ACC112 (cell line): ENCODE measurements at regions not wholly inside any gene's neighbourhood (a gene's known extent, or its start where the extent isn't known, plus 50 kb on each side); places are given as distances from the start of the nearest gene placed in this dataset.
"Not testable (repeated sequence)": the region's sequence is repeated elsewhere in the genome, so short reads cannot be mapped to it uniquely, and the experiment has no call there.

Source experiments
- H2AFZ ChIP-seq: fragments of 200-600 bp; sonication (generic); one replicate; pipeline ENCODE4 v1.6.0; 2017; ENCODE audit warnings: antibody characterized with exemption, low read length; ENCODE audit not compliant: unreplicated experiment
- H3K27ac ChIP-seq: fragments of 200-600 bp; sonication (generic); 2 replicates; pipeline ENCODE4 v1.5.1; 2014; ENCODE audit warnings: low read depth, mild to moderate bottlenecking, antibody characterized with exemption, low read length, moderate library complexity
- H3K27me3 ChIP-seq: fragments of 200-600 bp; sonication (generic); 2 replicates; pipeline ENCODE4 v1.6.1; 2014; ENCODE audit warnings: mild to moderate bottlenecking, antibody characterized with exemption, low read length, moderate library complexity, mixed read lengths; ENCODE audit not compliant: insufficient read depth
- H3K36me3 ChIP-seq: fragments of 200-600 bp; sonication (generic); 2 replicates; pipeline ENCODE4 v1.6.1; 2016; ENCODE audit warnings: mild to moderate bottlenecking, antibody characterized with exemption, low read length, moderate library complexity, mixed read lengths; ENCODE audit not compliant: insufficient read depth
- H3K4me1 ChIP-seq: fragments of 200-600 bp; sonication (generic); one replicate; pipeline ENCODE4 v1.6.1; 2016; ENCODE audit warnings: low read length, mixed read lengths; ENCODE audit not compliant: insufficient read depth, unreplicated experiment, control insufficient read depth
- H3K4me3 ChIP-seq: fragments of 200-600 bp; sonication (generic); 2 replicates; pipeline ENCODE4 v1.5.1; 2014; ENCODE audit warnings: mild to moderate bottlenecking, low read depth, low read length
- H3K79me2 ChIP-seq: fragments of 200-600 bp; sonication (generic); one replicate; pipeline ENCODE4 v1.6.0; 2016; ENCODE audit warnings: low read length; ENCODE audit not compliant: control insufficient read depth, unreplicated experiment, insufficient read depth

DNA sequence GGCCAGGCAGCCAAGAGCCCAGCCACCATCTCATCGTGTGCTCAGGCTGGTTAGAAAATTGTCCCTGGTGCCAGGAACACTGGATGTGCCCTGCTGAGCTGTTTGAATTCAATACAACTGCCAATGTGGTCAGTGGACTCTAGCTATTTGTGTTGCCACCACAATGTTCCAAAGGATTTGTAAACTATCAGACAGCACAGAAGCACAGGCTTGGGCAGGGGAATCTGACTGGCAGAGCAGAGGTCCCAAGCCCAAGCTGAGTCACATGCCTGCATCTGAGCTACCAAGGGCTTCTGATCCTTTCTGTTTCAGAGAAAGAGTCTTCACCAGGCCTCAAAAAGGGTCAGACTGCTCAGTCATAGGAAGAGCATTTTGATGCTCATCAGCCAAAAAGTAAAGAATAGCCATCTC, 232.1 kb upstream of the SEMA3C start:
- peak overlapping the region; percentile 83 for H2AFZ ChIP-seq
- H3K27ac ChIP-seq, result no peak overlapping the region
- no peak overlapping the region for H3K4me3 ChIP-seq
- no peaks in the 10 kb centered on the region for H3K79me2 ChIP-seq
- no peaks in the 10 kb centered on the region for H3K27me3 ChIP-seq
- H3K4me1 ChIP-seq, result peaks cover 3% of the 10 kb centered on the region
- no peaks in the 10 kb centered on the region for H3K36me3 ChIP-seq

DNA sequence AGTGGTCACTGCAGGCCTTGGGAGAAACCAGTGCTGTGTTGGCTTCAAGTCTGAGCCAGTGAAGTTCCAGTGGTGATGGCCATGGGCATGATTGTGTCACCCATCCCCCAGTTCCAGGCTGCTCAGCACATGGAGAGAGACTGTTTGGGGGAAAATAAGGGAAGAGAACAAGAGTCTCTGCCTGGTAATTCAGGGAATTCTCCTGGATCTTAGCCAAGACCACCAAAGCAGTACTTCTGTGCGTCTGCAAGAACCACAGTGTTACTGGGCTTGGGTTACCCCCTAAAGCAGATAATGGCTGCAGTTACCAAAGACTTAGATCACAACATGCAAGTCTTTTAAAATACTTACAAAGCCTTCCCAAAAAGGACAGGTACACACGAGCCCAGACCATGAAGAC, 225.0 kb upstream of the SEMA3C start:
- Histone ChIP-seq H3K4me3 (no peak overlapping the region), H3K27me3 (no peaks in the 10 kb centered on the region), H3K79me2 (no peaks in the 10 kb centered on the region)

DNA sequence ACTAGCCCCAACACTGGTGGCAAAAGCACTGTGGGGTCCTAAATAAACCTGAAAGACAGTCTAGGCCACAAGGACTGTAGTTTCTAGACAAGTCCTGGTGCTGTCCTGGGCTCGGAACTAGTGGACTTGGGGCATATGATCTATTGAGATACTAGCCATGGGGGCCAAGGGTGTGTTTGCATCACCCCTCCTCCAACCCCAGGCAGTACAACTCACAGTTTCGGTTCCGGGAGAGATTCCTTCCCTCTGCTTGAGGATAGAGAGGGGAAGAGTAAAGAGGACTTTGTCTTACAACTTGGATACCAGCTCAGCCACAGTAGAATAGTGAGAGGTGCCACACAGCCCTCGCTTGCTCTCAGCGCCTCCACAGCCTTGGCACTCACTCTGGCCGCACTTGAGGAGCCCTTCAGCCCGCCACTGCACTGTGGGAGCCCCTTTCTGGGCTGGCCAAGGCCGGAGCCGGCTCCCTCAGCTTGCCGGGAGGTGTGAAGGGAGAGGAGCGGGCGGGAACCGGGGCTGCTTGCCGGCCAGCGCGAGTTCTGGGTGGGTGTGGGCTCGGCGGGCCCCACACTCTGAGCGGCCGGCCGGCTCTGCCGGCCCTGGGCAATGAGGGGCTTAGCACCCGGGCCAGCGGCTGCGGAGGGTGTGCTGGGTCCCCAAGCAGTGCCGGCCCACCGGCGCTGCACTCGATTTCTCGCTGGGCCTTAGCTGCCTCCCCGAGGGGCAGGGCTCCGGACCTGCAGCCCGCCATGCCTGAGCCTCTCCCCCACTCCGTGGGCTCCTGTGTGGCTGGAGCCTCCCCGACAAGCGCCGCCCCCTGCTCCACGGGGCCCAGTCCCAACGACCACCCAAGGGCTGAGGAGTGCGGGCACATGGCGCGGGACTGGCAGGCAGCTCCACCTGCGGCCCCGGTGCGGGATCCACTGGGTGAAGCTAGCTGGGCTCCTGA, 222.7 kb upstream of the SEMA3C start:
- not testable (repeated sequence) for H3K79me2 ChIP-seq, H3K36me3 ChIP-seq, H3K27ac ChIP-seq, H3K4me1 ChIP-seq, H3K4me3 ChIP-seq, H2AFZ ChIP-seq, H3K27me3 ChIP-seq

More for the DNA sequence above, 225.0 kb upstream of the SEMA3C start:
- Histone ChIP-seq H3K4me1 (no peaks in the 10 kb centered on the region), H3K27ac (no peak overlapping the region), H2AFZ (no peak overlapping the region), H3K36me3 (no peaks in the 10 kb centered on the region)

DNA sequence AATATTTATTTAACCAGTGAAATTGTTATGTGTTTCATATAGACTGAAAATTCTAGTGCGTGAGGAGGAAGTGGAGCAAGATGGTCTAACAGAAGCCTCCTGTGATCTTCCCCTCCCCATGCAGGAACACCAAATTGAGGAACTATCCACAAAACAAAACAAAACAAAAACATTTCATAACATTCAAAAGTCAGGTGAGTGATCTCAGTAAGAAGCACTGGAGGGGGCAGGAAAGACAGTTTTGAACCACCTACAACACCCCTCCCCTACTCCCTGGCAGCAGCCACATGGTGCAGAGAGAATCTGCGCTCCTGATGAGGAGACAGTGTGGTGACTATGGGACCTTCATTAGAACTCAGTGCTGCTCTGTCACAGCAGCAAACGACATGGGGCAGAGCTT, 221.9 kb upstream of the SEMA3C start:
- H3K27ac ChIP-seq, result no peak overlapping the region
- H2AFZ ChIP-seq, result no peak overlapping the region
- no peaks in the 10 kb centered on the region for H3K36me3 ChIP-seq

DNA sequence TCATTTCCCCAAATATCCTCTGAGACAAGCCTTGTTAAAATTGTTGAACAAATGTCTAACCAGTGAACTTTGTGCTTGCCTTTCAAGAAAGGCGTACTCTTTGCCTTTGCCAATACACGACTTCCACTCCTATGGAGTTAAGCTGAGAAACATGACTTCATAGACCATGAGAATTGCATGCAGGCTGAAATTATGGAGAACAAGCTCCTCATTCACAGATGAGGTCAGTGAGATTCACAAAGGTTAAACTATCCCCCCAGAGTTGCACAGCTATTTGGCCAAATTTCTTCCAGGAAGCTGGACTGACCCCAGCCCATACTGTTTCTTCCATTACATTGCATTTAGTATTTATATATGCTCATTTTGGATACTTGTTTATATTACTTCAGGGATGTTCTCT, 221.4 kb upstream of the SEMA3C start:
- Histone ChIP-seq H3K4me3 (no peak overlapping the region), H3K27me3 (no peaks in the 10 kb centered on the region), H3K36me3 (no peaks in the 10 kb centered on the region), H3K4me1 (no peaks in the 10 kb centered on the region), H2AFZ (no peak overlapping the region), H3K79me2 (no peaks in the 10 kb centered on the region), H3K27ac (no peak overlapping the region)

More for the DNA sequence above, 221.9 kb upstream of the SEMA3C start:
- H3K27me3 ChIP-seq, result no peaks in the 10 kb centered on the region
- H3K79me2 ChIP-seq, result no peaks in the 10 kb centered on the region
- H3K4me3 ChIP-seq, result no peak overlapping the region
- no peaks in the 10 kb centered on the region for H3K4me1 ChIP-seq

DNA sequence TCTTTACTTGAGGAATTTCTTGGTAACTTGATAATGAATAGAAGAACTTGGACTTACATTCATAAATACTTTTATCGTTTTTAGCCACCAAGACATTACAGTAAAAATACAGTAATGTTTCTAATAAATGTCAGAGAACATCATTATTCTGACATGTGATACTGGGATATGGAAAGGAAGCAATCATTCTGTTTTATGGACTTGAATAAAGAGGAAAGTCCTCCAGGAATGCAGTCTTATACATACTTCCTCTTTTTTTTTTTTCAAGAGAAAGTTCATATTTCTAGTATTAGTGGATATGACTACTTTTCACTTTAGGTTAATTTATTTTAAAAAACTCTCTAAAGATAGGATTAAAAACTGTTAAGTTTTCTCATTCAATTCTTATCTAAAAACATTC, 220.0 kb upstream of the SEMA3C start:
- H2AFZ ChIP-seq, result no peak overlapping the region
- no peak overlapping the region for H3K27ac ChIP-seq
- no peaks in the 10 kb centered on the region for H3K4me1 ChIP-seq
- H3K79me2 ChIP-seq, result no peaks in the 10 kb centered on the region
- H3K27me3 ChIP-seq, result no peaks in the 10 kb centered on the region
- no peaks in the 10 kb centered on the region for H3K36me3 ChIP-seq
- H3K4me3 ChIP-seq, result no peak overlapping the region

DNA sequence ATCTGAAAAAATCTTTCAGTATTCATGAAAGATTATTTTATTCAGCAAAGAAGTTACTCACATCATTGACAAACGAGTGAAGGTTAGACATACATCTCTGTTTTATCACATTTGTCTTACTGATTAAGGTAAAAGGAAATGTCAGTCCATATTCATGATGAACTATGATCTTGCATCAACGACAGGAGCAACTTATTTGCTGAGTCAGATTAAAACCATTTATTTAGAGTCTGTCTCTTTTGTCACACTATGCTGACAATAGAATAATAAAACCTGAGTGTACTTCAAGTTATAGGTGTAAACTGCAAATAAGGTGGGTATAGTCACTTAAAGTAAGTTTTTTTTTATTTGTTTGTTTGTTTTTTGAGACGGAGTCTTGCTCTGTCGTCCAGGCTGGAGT, 216.5 kb upstream of the SEMA3C start:
- H3K36me3 ChIP-seq, result no peaks in the 10 kb centered on the region
- no peaks in the 10 kb centered on the region for H3K79me2 ChIP-seq
- no peaks in the 10 kb centered on the region for H3K4me1 ChIP-seq
- no peak overlapping the region for H2AFZ ChIP-seq
- H3K27ac ChIP-seq, result no peak overlapping the region
- H3K27me3 ChIP-seq, result no peaks in the 10 kb centered on the region
- H3K4me3 ChIP-seq, result no peak overlapping the region

DNA sequence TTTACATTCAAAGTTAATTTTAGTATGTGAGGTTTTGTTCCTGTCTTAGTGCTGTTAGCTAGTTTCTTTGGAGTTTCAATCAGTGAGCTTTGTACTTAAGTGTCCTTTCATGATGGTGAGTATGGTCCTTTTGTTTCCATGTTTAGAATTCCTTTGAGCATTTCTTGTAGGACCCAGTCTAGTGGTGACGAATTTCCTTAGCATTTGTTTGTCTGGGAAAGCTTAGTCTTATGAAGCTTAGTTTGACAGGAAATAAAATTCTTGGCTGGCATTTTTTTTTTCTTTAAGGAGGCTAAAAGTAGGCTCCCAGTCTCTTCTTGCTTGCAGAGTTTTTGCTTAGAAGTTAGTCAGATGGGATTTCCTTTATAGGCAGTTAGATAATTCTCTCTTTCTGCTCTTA, 209.2 kb upstream of the SEMA3C start:
- H3K27ac ChIP-seq, result no peak overlapping the region
- H3K4me3 ChIP-seq, result no peak overlapping the region
- H3K27me3 ChIP-seq, result no peaks in the 10 kb centered on the region
- no peaks in the 10 kb centered on the region for H3K79me2 ChIP-seq
- H3K4me1 ChIP-seq, result no peaks in the 10 kb centered on the region
- no peak overlapping the region for H2AFZ ChIP-seq
- no peaks in the 10 kb centered on the region for H3K36me3 ChIP-seq

DNA sequence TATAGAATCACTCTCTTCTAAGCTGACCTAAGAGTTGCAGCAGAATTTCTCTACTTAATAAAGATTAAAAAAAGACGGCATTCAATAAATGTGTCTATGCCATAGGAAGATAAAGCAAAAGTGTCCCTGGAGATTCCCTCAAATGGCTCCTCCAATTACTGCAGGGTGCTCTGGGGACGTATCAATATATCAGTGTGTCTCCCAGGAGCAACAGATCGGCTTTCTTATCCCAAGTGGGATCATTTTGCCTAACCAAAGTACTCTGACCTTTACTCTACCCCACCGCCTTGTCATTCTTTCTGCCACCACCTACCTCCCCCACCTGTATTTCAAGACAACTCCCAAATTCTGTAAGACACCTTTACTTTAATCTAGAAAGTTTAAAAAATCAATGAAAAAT, 202.0 kb upstream of the SEMA3C start:
- H3K79me2 ChIP-seq, result no peaks in the 10 kb centered on the region
- H3K36me3 ChIP-seq, result no peaks in the 10 kb centered on the region
- H3K4me3 ChIP-seq, result no peak overlapping the region
- H3K27ac ChIP-seq, result no peak overlapping the region
- no peaks in the 10 kb centered on the region for H3K27me3 ChIP-seq
- H2AFZ ChIP-seq, result no peak overlapping the region
- H3K4me1 ChIP-seq, result no peaks in the 10 kb centered on the region

DNA sequence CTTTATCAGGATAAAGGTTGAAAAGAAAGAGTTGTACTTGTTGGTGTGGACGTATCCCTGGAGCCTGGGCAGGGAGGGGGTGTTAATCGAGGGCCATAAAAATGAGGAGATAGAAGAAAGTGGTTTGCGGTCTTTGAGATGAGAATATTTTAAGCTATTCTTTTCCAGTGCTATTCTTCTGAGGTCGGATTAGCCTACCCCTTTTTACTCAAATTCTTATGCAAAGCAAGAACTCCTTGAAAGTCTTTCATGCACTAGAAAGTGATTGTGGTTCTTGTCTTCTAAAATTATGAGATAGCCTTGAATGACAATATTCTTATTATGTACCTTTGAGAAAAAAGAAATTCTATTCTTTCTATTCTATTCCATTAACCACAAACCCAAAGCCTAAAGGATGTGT, 201.3 kb upstream of the SEMA3C start:
- no peak overlapping the region for H2AFZ ChIP-seq

DNA sequence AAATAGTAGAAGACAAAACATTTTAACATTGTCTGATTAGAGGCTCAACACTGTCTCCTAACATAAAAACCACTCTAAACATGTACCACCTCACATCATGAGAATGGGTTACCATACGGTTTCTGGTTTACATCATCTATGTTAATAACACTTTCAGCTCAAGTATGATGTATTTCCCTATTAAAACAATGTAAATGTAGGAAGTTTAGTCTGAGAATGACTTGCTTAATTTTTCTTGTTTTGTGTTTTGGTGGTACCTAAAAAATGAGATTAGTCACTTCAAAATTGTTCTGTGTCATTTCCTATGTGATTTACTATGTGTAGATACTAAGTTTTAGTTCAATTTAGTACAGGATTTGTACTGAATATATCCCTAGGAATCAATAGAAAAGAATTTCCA, 195.8 kb upstream of the SEMA3C start:
- Histone ChIP-seq H3K27ac (peak overlapping the region; percentile 58), H3K27me3 (no peaks in the 10 kb centered on the region), H3K4me3 (no peak overlapping the region), H2AFZ (peak overlapping the region; percentile 14), H3K36me3 (no peaks in the 10 kb centered on the region), H3K79me2 (no peaks in the 10 kb centered on the region), H3K4me1 (peaks cover 34% of the 10 kb centered on the region)

More for the DNA sequence above, 201.3 kb upstream of the SEMA3C start:
- Histone ChIP-seq H3K79me2 (no peaks in the 10 kb centered on the region), H3K27ac (no peak overlapping the region), H3K36me3 (no peaks in the 10 kb centered on the region), H3K4me1 (peaks cover 4% of the 10 kb centered on the region), H3K27me3 (no peaks in the 10 kb centered on the region), H3K4me3 (no peak overlapping the region)
